ENCODE measurements at regions not wholly inside any gene's neighbourhood (a gene's known extent, or its start where the extent isn't known, plus 50 kb on each side); places are given as distances from the start of the nearest gene placed in this dataset.

DNA sequence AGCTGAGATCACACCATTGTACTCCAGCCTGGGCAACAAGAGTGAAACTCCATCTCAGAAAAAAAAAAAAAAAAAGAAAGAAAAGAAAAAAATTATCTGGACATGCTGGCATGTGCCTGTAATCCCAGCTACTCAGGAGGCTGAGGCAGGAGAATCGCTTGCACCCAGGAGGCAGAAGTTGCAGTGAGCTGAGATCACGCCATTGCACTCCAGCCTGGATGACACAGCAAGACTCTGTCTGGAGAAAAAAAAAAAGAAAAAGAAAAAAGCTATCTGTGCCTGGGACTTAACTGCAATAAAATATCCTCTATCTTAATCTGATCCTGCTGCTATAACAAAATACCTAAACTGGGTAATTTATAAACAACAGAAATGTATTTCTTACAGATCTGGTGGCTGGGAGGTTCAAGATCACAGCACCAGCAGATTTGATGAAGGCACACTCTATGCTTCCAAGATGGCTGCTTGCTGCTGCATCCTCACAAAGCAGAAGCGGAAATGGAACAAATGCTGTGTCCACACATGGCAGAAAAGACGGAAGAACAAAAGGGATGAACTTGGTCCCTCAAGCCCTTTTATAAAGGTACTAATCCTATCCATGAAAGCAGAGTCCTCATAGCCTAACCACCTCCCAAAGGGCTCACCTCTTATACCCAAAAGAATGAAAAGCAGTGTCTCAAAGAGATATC is 273.3 kb upstream of the JARID2 start:
- Mint-ChIP-seq H3K27ac (no peak overlapping the region), H3K36me3 (ENCODE audit: low read depth) (peaks cover 26% of the 10 kb centered on the region), H3K27me3 (ENCODE audit: insufficient read depth, low read depth, poor library complexity) (peaks cover 8% of the 10 kb centered on the region), H3K4me1 (peaks cover 20% of the 10 kb centered on the region), H3K4me3 (no peak overlapping the region), H3K9me3 (peaks cover 12% of the 10 kb centered on the region)
- H2AFZ ChIP-seq = no peak overlapping the region
- no peaks in the 10 kb centered on the region for H4K20me1 ChIP-seq (replicated peaks; ENCODE audit: insufficient read depth)
- no peak overlapping the region for H3K4me2 ChIP-seq
- no peaks in the 10 kb centered on the region for H3K27me3 ChIP-seq (ENCODE audit: insufficient read depth)
- H3K4me3 ChIP-seq = no peak overlapping the region
- H3K36me3 ChIP-seq (ENCODE audit: insufficient read depth) = 0 out of 2 replicates have a peak, but pooled peaks cover 4% of the 10 kb centered on the region
- peaks cover 4% of the 10 kb centered on the region; the same call in 1 of the 2 replicates for H3K79me2 ChIP-seq (replicated peaks; ENCODE audit: insufficient read depth)
- no peak overlapping the region for H3K27ac ChIP-seq (ENCODE audit: low read depth)
- H3K9me2 ChIP-seq (ENCODE audit: insufficient read depth) = no peaks in the 10 kb centered on the region
- no peak for TF ChIP-seq EZH2 (IDR thresholded peaks at IDR 0.05; ENCODE audit: low read depth, unreplicated experiment)
- no peak for TF ChIP-seq STAT1 (IDR thresholded peaks at IDR 0.05; ENCODE audit: unreplicated experiment)
- TF ChIP-seq JUNB (IDR thresholded peaks at IDR 0.05; ENCODE audit: unreplicated experiment) = no peak
- TF ChIP-seq, protein P1, sequence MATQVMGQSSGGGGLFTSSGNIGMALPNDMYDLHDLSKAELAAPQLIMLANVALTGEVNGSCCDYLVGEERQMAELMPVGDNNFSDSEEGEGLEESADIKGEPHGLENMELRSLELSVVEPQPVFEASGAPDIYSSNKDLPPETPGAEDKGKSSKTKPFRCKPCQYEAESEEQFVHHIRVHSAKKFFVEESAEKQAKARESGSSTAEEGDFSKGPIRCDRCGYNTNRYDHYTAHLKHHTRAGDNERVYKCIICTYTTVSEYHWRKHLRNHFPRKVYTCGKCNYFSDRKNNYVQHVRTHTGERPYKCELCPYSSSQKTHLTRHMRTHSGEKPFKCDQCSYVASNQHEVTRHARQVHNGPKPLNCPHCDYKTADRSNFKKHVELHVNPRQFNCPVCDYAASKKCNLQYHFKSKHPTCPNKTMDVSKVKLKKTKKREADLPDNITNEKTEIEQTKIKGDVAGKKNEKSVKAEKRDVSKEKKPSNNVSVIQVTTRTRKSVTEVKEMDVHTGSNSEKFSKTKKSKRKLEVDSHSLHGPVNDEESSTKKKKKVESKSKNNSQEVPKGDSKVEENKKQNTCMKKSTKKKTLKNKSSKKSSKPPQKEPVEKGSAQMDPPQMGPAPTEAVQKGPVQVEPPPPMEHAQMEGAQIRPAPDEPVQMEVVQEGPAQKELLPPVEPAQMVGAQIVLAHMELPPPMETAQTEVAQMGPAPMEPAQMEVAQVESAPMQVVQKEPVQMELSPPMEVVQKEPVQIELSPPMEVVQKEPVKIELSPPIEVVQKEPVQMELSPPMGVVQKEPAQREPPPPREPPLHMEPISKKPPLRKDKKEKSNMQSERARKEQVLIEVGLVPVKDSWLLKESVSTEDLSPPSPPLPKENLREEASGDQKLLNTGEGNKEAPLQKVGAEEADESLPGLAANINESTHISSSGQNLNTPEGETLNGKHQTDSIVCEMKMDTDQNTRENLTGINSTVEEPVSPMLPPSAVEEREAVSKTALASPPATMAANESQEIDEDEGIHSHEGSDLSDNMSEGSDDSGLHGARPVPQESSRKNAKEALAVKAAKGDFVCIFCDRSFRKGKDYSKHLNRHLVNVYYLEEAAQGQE (IDR thresholded peaks at IDR 0.05; ENCODE audit: unreplicated experiment) = no peak
- TF ChIP-seq ZNF114 (CRISPR knock-in tag; IDR thresholded peaks at IDR 0.05) = no peak
- TF ChIP-seq CTCF (conservative IDR thresholded peaks at IDR 0.05; ENCODE audit: low read depth in 2 of 2) = no peak
- TF ChIP-seq EZH2phosphoT487 (IDR thresholded peaks at IDR 0.05; ENCODE audit: unreplicated experiment) = no peak
- TF ChIP-seq NANOG (IDR thresholded peaks at IDR 0.05; ENCODE audit: borderline replicate concordance) = no peak
- no peak for TF ChIP-seq ZNF331 (CRISPR knock-in tag; IDR thresholded peaks at IDR 0.05; ENCODE audit: low read depth)
- TF ChIP-seq POLR2AphosphoS5 (IDR thresholded peaks at IDR 0.05; ENCODE audit: low read depth) = no peak
- TF ChIP-seq, protein P2, sequence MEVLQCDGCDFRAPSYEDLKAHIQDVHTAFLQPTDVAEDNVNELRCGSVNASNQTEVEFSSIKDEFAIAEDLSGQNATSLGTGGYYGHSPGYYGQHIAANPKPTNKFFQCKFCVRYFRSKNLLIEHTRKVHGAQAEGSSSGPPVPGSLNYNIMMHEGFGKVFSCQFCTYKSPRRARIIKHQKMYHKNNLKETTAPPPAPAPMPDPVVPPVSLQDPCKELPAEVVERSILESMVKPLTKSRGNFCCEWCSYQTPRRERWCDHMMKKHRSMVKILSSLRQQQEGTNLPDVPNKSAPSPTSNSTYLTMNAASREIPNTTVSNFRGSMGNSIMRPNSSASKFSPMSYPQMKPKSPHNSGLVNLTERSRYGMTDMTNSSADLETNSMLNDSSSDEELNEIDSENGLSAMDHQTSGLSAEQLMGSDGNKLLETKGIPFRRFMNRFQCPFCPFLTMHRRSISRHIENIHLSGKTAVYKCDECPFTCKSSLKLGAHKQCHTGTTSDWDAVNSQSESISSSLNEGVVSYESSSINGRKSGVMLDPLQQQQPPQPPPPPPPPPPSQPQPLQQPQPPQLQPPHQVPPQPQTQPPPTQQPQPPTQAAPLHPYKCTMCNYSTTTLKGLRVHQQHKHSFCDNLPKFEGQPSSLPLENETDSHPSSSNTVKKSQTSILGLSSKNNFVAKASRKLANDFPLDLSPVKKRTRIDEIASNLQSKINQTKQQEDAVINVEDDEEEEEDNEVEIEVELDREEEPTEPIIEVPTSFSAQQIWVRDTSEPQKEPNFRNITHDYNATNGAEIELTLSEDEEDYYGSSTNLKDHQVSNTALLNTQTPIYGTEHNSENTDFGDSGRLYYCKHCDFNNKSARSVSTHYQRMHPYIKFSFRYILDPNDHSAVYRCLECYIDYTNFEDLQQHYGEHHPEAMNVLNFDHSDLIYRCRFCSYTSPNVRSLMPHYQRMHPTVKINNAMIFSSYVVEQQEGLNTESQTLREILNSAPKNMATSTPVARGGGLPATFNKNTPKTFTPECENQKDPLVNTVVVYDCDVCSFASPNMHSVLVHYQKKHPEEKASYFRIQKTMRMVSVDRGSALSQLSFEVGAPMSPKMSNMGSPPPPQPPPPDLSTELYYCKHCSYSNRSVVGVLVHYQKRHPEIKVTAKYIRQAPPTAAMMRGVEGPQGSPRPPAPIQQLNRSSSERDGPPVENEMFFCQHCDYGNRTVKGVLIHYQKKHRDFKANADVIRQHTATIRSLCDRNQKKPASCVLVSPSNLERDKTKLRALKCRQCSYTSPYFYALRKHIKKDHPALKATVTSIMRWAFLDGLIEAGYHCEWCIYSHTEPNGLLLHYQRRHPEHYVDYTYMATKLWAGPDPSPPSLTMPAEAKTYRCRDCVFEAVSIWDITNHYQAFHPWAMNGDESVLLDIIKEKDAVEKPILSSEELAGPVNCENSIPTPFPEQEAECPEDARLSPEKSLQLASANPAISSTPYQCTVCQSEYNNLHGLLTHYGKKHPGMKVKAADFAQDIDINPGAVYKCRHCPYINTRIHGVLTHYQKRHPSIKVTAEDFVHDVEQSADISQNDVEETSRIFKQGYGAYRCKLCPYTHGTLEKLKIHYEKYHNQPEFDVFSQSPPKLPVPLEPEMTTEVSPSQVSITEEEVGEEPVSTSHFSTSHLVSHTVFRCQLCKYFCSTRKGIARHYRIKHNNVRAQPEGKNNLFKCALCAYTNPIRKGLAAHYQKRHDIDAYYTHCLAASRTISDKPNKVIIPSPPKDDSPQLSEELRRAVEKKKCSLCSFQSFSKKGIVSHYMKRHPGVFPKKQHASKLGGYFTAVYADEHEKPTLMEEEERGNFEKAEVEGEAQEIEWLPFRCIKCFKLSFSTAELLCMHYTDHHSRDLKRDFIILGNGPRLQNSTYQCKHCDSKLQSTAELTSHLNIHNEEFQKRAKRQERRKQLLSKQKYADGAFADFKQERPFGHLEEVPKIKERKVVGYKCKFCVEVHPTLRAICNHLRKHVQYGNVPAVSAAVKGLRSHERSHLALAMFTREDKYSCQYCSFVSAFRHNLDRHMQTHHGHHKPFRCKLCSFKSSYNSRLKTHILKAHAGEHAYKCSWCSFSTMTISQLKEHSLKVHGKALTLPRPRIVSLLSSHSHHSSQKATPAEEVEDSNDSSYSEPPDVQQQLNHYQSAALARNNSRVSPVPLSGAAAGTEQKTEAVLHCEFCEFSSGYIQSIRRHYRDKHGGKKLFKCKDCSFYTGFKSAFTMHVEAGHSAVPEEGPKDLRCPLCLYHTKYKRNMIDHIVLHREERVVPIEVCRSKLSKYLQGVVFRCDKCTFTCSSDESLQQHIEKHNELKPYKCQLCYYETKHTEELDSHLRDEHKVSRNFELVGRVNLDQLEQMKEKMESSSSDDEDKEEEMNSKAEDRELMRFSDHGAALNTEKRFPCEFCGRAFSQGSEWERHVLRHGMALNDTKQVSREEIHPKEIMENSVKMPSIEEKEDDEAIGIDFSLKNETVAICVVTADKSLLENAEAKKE (CRISPR knock-in tag; IDR thresholded peaks at IDR 0.05) = no peak
- TF ChIP-seq CREB1 (CRISPR knock-in tag; IDR thresholded peaks at IDR 0.05; ENCODE audit: low read depth) = no peak
- TF ChIP-seq, protein P3, sequence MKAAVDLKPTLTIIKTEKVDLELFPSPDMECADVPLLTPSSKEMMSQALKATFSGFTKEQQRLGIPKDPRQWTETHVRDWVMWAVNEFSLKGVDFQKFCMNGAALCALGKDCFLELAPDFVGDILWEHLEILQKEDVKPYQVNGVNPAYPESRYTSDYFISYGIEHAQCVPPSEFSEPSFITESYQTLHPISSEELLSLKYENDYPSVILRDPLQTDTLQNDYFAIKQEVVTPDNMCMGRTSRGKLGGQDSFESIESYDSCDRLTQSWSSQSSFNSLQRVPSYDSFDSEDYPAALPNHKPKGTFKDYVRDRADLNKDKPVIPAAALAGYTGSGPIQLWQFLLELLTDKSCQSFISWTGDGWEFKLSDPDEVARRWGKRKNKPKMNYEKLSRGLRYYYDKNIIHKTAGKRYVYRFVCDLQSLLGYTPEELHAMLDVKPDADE (IDR thresholded peaks at IDR 0.05) = no peak
- H3K4me1 ChIP-seq (ENCODE audit: insufficient read depth) = peaks cover 37% of the 10 kb centered on the region
- H3F3A ChIP-seq (replicated peaks; ENCODE audit: low read depth) = no peaks in the 10 kb centered on the region; the same call in 1 of the 2 replicates
- DNase-seq (ENCODE audit: low spot score) (no peak), ATAC-seq (no peak)
